Epithelial cell of prostate (primary cell): ENCODE measurements at regions not wholly inside any gene's neighbourhood (a gene's known extent, or its start where the extent isn't known, plus 50 kb on each side); places are given as distances from the start of the nearest gene placed in this dataset.

Experiments used
- DNase-seq: peaks from one replicate; pipeline ENCODE4 v3.0.0-alpha.2; 2011; ENCODE audit warnings: low read depth, low spot score
- H3K27ac ChIP-seq: fragments of 450-650 bp; 2 replicates; pipeline ENCODE4 v1.5.1; 2017; ENCODE audit warnings: mild to moderate bottlenecking

GRCh38 chr2:8204711-8205110 is 477.1 kb upstream of the ID2 start:
- no peak for DNase-seq
- no peak overlapping the region for H3K27ac ChIP-seq

- no peak overlapping the region for H3K27ac ChIP-seq
- no peak for DNase-seq
These were observed 472.4 kb upstream of the ID2 start for GRCh38 chr2:8209494-8209893.

- H3K27ac ChIP-seq = peak overlapping the region; percentile 73
- no peak for DNase-seq
These were observed 470.5 kb upstream of the ID2 start for GRCh38 chr2:8211384-8211783.

- peak overlapping the region; percentile 73 for H3K27ac ChIP-seq
- no peak for DNase-seq
These were observed 469.6 kb upstream of the ID2 start for GRCh38 chr2:8212239-8212638.

- DNase-seq = peak; percentile 40
These were observed 467.7 kb upstream of the ID2 start for GRCh38 chr2:8214036-8214615.

GRCh38 chr2:8215159-8215863 is 466.5 kb upstream of the ID2 start:
- no peak for DNase-seq
- no peak overlapping the region for H3K27ac ChIP-seq

More at GRCh38 chr2:8214036-8214615, 467.7 kb upstream of the ID2 start:
- H3K27ac ChIP-seq = peak overlapping the region; percentile 73

GRCh38 chr2:8215982-8216381 is 465.9 kb upstream of the ID2 start:
- H3K27ac ChIP-seq = no peak overlapping the region

GRCh38 chr2:8216397-8216796 is 465.5 kb upstream of the ID2 start:
- H3K27ac ChIP-seq = no peak overlapping the region
- DNase-seq = no peak

More at GRCh38 chr2:8215982-8216381, 465.9 kb upstream of the ID2 start:
- no peak for DNase-seq

GRCh38 chr2:8217468-8218030 is 464.3 kb upstream of the ID2 start:
- H3K27ac ChIP-seq = no peak overlapping the region
- DNase-seq = no peak

GRCh38 chr2:8219096-8219495 is 462.8 kb upstream of the ID2 start:
- no peak for DNase-seq
- no peak overlapping the region for H3K27ac ChIP-seq

GRCh38 chr2:8219631-8220355 is 462.1 kb upstream of the ID2 start:
- DNase-seq = no peak
- H3K27ac ChIP-seq = no peak overlapping the region

GRCh38 chr2:8222979-8223694 is 458.7 kb upstream of the ID2 start:
- no peak overlapping the region for H3K27ac ChIP-seq
- no peak for DNase-seq

- no peak for DNase-seq
These were observed 458.0 kb upstream of the ID2 start for GRCh38 chr2:8223695-8224346.

GRCh38 chr2:8224347-8225190 is 457.3 kb upstream of the ID2 start:
- no peak overlapping the region for H3K27ac ChIP-seq
- DNase-seq = no peak

More at GRCh38 chr2:8223695-8224346, 458.0 kb upstream of the ID2 start:
- H3K27ac ChIP-seq = no peak overlapping the region

GRCh38 chr2:8225266-8225665 is 456.6 kb upstream of the ID2 start:
- H3K27ac ChIP-seq = no peak overlapping the region
- DNase-seq = no peak

- no peak overlapping the region for H3K27ac ChIP-seq
- DNase-seq = no peak
These were observed 456.1 kb upstream of the ID2 start for GRCh38 chr2:8225798-8226197.

GRCh38 chr2:8229546-8229986 is 452.3 kb upstream of the ID2 start:
- peak; percentile 3 for DNase-seq

GRCh38 chr2:8230466-8230865 is 451.4 kb upstream of the ID2 start:
- no peak for DNase-seq
- H3K27ac ChIP-seq = no peak overlapping the region

More at GRCh38 chr2:8229546-8229986, 452.3 kb upstream of the ID2 start:
- no peak overlapping the region for H3K27ac ChIP-seq

- no peak overlapping the region for H3K27ac ChIP-seq
- DNase-seq = no peak
These were observed 450.0 kb upstream of the ID2 start for GRCh38 chr2:8231902-8232301.
